IPS-15b (cell line): ENCODE measurements at regions not wholly inside any gene's neighbourhood (a gene's known extent, or its start where the extent isn't known, plus 50 kb on each side); places are given as distances from the start of the nearest gene placed in this dataset.

Experiments
- H3K27me3 ChIP-seq: one replicate; pipeline ENCODE4 v1.6.1; 2013; ENCODE audit warnings: low read length; ENCODE audit not compliant: control insufficient read depth, insufficient read depth
- H3K36me3 ChIP-seq: one replicate; pipeline ENCODE4 v1.6.1; 2013; ENCODE audit warnings: low read length; ENCODE audit not compliant: control insufficient read depth, insufficient read depth
- H3K4me1 ChIP-seq: one replicate; pipeline ENCODE4 v1.6.1; 2013; ENCODE audit warnings: mild to moderate bottlenecking, low read length; ENCODE audit not compliant: control insufficient read depth, insufficient read depth
- H3K4me3 ChIP-seq: one replicate; pipeline ENCODE4 v1.5.1; 2013; ENCODE audit warnings: low read depth, low read length
- H3K9ac ChIP-seq: one replicate; pipeline ENCODE4 v1.6.1; 2013; ENCODE audit warnings: low read depth, mild to moderate bottlenecking, low read length
- H3K9me3 ChIP-seq: one replicate; pipeline ENCODE4 v1.6.1; 2013; ENCODE audit warnings: mild to moderate bottlenecking, low read length; ENCODE audit not compliant: control insufficient read depth, insufficient read depth

DNA sequence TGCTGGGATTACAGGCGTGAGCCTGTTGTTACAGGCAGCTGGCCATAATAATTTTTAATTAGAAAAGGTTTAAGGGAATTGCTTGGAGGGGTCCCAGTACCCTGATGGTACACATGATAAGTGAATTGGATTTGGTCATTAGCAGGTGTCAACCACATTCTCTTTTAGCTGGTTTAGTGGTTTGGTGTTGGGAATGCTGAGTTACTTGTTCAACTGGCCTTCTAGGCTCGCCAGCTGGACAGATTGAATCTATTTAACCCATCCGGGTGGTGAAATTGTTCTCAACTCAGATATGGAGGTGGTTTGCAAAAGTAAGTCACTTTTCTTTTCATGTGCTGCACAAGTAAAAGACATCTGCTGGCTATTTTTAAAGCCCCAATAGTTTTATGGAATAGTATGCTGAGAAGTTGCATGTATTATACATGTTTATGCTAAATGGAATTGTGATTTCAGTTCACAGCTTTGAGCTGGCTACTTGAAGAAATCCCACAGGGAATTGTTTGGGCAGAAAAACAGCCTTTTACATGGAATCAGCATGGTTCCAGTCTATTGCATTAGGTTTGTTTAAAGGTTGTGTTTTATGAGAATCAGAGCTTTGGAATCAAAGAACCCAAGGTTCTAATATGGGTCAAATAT is 149.8 kb upstream of the SLC28A3 start:
- H3K4me1 ChIP-seq = peaks cover 5% of the 10 kb centered on the region
- H3K9me3 ChIP-seq = no peaks in the 10 kb centered on the region
- H3K4me3 ChIP-seq = no peak overlapping the region
- no peak overlapping the region for H3K9ac ChIP-seq
- no peaks in the 10 kb centered on the region for H3K27me3 ChIP-seq
- no peaks in the 10 kb centered on the region for H3K36me3 ChIP-seq

- no peak overlapping the region for H3K4me3 ChIP-seq
- no peaks in the 10 kb centered on the region for H3K27me3 ChIP-seq
- no peaks in the 10 kb centered on the region for H3K9me3 ChIP-seq
These were observed 150.3 kb upstream of the SLC28A3 start for GRCh38 chr9:84490842-84491325.

GRCh38 chr9:84492366-84493159 is 152.0 kb upstream of the SLC28A3 start:
- no peak overlapping the region for H3K9ac ChIP-seq
- no peaks in the 10 kb centered on the region for H3K27me3 ChIP-seq
- peaks cover 5% of the 10 kb centered on the region for H3K4me1 ChIP-seq
- no peaks in the 10 kb centered on the region for H3K9me3 ChIP-seq
- no peak overlapping the region for H3K4me3 ChIP-seq
- H3K36me3 ChIP-seq = no peaks in the 10 kb centered on the region

More at GRCh38 chr9:84490842-84491325, 150.3 kb upstream of the SLC28A3 start:
- Histone ChIP-seq H3K4me1 (peaks cover 5% of the 10 kb centered on the region), H3K9ac (no peak overlapping the region), H3K36me3 (no peaks in the 10 kb centered on the region)

DNA sequence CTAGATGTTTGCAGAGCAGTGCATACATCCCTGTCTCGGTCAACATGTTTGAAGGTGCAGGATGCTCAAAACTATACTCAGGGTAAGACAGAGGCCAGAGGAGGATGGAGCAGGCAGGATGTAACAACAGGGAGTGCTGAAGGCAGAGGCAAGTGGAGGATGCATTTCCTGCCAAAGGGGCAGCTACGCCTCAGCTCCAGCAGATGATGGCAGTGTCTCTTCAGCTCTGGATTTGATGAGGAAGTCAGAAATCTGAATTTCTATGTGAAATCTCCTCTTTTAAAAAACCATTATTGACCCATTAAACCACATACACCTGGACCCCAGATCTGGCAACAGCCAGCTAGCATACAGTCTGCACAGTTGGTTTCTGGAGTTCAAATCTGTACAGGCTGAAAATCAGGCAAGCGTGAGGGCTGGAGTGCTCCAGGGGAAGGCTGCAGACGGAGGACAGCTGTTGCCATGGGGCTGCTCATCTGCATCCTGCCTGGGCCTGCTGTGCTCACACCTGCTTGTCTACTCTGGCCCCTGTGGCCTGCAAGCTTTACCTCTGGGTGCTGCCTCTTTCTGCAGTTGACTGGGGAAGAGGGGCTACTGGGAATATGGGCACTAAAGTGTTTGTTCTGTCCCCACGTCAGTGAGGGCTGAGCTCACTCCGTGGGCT is 152.9 kb upstream of the SLC28A3 start:
- H3K9ac ChIP-seq = no peak overlapping the region
- no peaks in the 10 kb centered on the region for H3K27me3 ChIP-seq
- no peak overlapping the region for H3K4me3 ChIP-seq
- no peaks in the 10 kb centered on the region for H3K9me3 ChIP-seq
- peaks cover 5% of the 10 kb centered on the region for H3K4me1 ChIP-seq
- H3K36me3 ChIP-seq = no peaks in the 10 kb centered on the region

DNA sequence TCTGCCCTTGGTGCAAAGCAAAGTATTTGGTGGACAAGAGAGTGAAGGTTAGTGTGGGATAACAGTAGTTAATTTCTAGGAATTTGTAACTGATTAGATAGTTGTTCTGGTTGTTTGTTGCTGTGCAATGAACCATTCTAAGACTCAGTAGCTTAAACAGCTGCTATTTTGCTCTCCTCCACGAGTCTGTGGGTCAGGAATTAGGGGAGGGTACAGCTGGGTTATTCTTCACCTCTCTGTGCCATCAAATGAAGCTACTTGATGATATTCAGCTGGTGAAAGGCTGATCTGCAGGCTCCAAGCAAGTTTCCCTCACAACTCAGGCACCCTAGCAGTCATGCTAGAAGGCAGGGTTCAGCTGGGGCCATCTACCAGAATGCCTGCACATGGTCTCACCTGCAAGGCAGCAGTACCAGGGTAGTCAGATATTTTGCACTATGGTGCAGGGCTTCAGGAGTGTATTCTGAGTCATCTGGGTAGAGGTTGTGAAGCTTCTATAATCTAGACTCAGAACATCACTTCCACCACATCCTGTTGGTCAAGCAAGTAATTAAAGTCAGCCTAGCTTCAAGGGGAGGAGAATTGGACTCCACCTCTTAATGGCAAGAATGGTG is 159.5 kb upstream of the SLC28A3 start:
- no peaks in the 10 kb centered on the region for H3K9me3 ChIP-seq
- no peak overlapping the region for H3K4me3 ChIP-seq
- no peaks in the 10 kb centered on the region for H3K4me1 ChIP-seq
- H3K9ac ChIP-seq = no peak overlapping the region
- H3K36me3 ChIP-seq = no peaks in the 10 kb centered on the region
- H3K27me3 ChIP-seq = no peaks in the 10 kb centered on the region

DNA sequence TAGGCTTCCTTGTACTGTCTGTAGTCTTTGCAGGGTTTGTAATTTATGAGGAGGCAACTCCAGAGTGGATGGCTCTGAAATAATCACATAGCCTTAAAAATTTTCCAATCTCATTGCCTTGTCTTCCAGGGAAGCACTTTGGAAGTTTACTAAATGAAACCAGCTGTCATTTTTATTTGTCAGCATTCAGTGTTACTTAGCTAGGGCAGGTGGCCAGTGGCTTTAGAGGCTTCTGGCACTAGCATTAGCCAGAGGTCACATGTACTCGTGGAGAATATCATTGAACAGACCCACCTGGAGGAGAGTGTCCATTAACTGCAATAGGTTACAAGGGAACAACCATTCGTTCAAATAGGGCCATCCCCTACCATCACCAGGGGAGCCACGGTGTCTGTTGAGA is 160.3 kb upstream of the SLC28A3 start:
- Histone ChIP-seq H3K27me3 (no peaks in the 10 kb centered on the region), H3K9ac (no peak overlapping the region), H3K4me3 (no peak overlapping the region), H3K9me3 (no peaks in the 10 kb centered on the region), H3K4me1 (no peaks in the 10 kb centered on the region), H3K36me3 (no peaks in the 10 kb centered on the region)

- Histone ChIP-seq H3K4me1 (no peaks in the 10 kb centered on the region), H3K27me3 (no peaks in the 10 kb centered on the region), H3K9me3 (no peaks in the 10 kb centered on the region), H3K4me3 (no peak overlapping the region), H3K36me3 (no peaks in the 10 kb centered on the region), H3K9ac (no peak overlapping the region)
These were observed 161.0 kb upstream of the SLC28A3 start for GRCh38 chr9:84501587-84501986.

DNA sequence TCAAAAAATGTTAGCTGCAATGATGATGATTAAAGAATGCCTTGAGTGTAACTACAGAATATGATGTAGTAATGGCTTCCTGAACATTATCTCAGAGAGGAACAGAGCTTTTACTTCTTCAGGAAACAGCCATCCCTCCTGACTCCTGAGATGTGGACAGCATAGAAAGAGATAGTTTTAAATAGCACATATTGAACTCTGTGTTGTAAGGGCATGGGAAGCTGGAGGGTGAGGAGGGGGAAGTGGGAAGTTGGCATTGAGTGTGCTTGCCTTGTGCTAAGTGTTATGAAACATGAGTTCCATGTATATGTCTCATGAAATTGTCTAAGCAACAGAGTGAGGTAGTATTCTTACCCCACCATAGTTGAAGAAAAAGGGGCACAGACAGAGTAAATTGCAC is 161.5 kb upstream of the SLC28A3 start:
- no peak overlapping the region for H3K4me3 ChIP-seq
- H3K4me1 ChIP-seq = no peaks in the 10 kb centered on the region
- no peaks in the 10 kb centered on the region for H3K36me3 ChIP-seq
- H3K9ac ChIP-seq = no peak overlapping the region
- no peaks in the 10 kb centered on the region for H3K27me3 ChIP-seq
- no peaks in the 10 kb centered on the region for H3K9me3 ChIP-seq

DNA sequence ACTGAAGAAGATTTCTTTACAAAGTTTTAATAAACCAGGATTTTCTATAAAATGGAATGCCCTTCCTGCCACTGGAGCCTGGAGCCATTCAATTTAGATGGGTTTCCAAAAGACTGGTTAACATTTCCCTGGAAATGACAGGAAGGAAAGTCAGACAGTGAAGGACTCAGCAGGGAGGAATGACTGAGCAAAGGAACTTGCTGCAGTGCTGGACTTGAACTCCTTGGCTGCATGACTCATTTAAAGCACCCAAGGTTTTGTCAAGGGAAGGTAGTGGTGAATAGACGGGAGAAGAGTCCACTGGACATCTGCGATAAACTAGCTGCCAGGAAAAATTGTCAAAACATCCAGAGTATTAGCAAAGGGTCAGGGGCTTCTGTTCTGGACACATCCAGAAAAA is 163.8 kb upstream of the SLC28A3 start:
- H3K27me3 ChIP-seq = no peaks in the 10 kb centered on the region
- no peak overlapping the region for H3K9ac ChIP-seq
- no peaks in the 10 kb centered on the region for H3K36me3 ChIP-seq
- H3K4me3 ChIP-seq = no peak overlapping the region
- H3K4me1 ChIP-seq = no peaks in the 10 kb centered on the region
- H3K9me3 ChIP-seq = no peaks in the 10 kb centered on the region

GRCh38 chr9:84511651-84512050 is 157.9 kb upstream of the NTRK2 start:
- Histone ChIP-seq H3K4me1 (no peaks in the 10 kb centered on the region), H3K9ac (no peak overlapping the region), H3K27me3 (no peaks in the 10 kb centered on the region), H3K4me3 (no peak overlapping the region), H3K9me3 (no peaks in the 10 kb centered on the region), H3K36me3 (no peaks in the 10 kb centered on the region)

- H3K27me3 ChIP-seq = no peaks in the 10 kb centered on the region
- H3K9me3 ChIP-seq = no peaks in the 10 kb centered on the region
- no peaks in the 10 kb centered on the region for H3K36me3 ChIP-seq
- no peak overlapping the region for H3K4me3 ChIP-seq
- H3K4me1 ChIP-seq = no peaks in the 10 kb centered on the region
- H3K9ac ChIP-seq = no peak overlapping the region
These were observed 157.0 kb upstream of the NTRK2 start for GRCh38 chr9:84512493-84512892.
